Muscle layer of colon (tissue), 2 donors: ENCODE measurements at regions not wholly inside any gene's neighbourhood (a gene's known extent, or its start where the extent isn't known, plus 50 kb on each side); places are given as distances from the start of the nearest gene placed in this dataset.

Source experiments
- H3K27ac ChIP-seq: one replicate; pipeline ENCODE4 v1.7.0; 2013; ENCODE audit warnings: low read depth, mild to moderate bottlenecking, low read length, moderate library complexity
- H3K27me3 ChIP-seq, 2 donors: one replicate each; pipeline ENCODE4 v1.7.0; 2013; ENCODE audit warnings: low read length in 2 of 2, mild to moderate bottlenecking in 2 of 2; ENCODE audit not compliant: insufficient read depth in 2 of 2, control insufficient read depth in 1 of 2
- H3K36me3 ChIP-seq: one replicate; pipeline ENCODE4 v1.7.0; 2013; ENCODE audit warnings: mild to moderate bottlenecking, low read length; ENCODE audit not compliant: insufficient read depth
- H3K4me1 ChIP-seq: one replicate; pipeline ENCODE4 v1.7.0; 2013; ENCODE audit warnings: mild to moderate bottlenecking, low read length; ENCODE audit not compliant: insufficient read depth
- H3K4me3 ChIP-seq, 2 donors: one replicate each; pipeline ENCODE4 v1.7.0; 2013; ENCODE audit warnings: low read length in 2 of 2, low read depth in 1 of 2, mild to moderate bottlenecking in 1 of 2, moderate library complexity in 1 of 2
- H3K9ac ChIP-seq: one replicate; pipeline ENCODE4 v1.7.0; 2013; ENCODE audit warnings: low read length
- H3K9me3 ChIP-seq: one replicate; pipeline ENCODE4 v1.7.0; 2013; ENCODE audit warnings: mild to moderate bottlenecking, low read length
- donor health status: abdominal sarcoma.
- donor health status: Adenocarcinoma of cecum.

- no peaks in the 10 kb centered on the region for H3K4me1 ChIP-seq
- H3K4me3 ChIP-seq = no peak overlapping the region
- H3K27ac ChIP-seq = no peak overlapping the region
- H3K36me3 ChIP-seq = no peaks in the 10 kb centered on the region
- no peak overlapping the region for H3K9ac ChIP-seq
- H3K27me3 ChIP-seq = no peaks in the 10 kb centered on the region
- H3K9me3 ChIP-seq = no peaks in the 10 kb centered on the region
Observed at GRCh38 chr2:82000606-82001005, 1696.1 kb upstream of the LRRTM1 start.

GRCh38 chr2:81996332-81996731, 1691.8 kb upstream of the LRRTM1 start:
- Histone ChIP-seq H3K4me1 (no peaks in the 10 kb centered on the region), H3K27ac (no peak overlapping the region), H3K27me3 (no peaks in the 10 kb centered on the region), H3K9me3 (no peaks in the 10 kb centered on the region), H3K4me3 (no peak overlapping the region), H3K9ac (no peak overlapping the region), H3K36me3 (no peaks in the 10 kb centered on the region)

- Histone ChIP-seq H3K36me3 (no peaks in the 10 kb centered on the region), H3K27me3 (no peaks in the 10 kb centered on the region), H3K4me3 (no peak overlapping the region), H3K4me1 (peaks cover 3% of the 10 kb centered on the region), H3K27ac (no peak overlapping the region), H3K9ac (no peak overlapping the region), H3K9me3 (no peaks in the 10 kb centered on the region)
Observed at GRCh38 chr2:81991282-81991681, 1686.7 kb upstream of the LRRTM1 start.

GRCh38 chr2:81987370-81987769, 1682.8 kb upstream of the LRRTM1 start:
- no peak overlapping the region for H3K27ac ChIP-seq
- no peaks in the 10 kb centered on the region for H3K9me3 ChIP-seq
- no peak overlapping the region for H3K9ac ChIP-seq
- H3K4me3 ChIP-seq = no peak overlapping the region
- no peaks in the 10 kb centered on the region for H3K27me3 ChIP-seq
- H3K36me3 ChIP-seq = no peaks in the 10 kb centered on the region
- H3K4me1 ChIP-seq = peaks cover 3% of the 10 kb centered on the region

GRCh38 chr2:81984969-81985637, 1680.6 kb upstream of the LRRTM1 start:
- no peak overlapping the region for H3K9ac ChIP-seq

GRCh38 chr2:81981585-81981984, 1677.0 kb upstream of the LRRTM1 start:
- Histone ChIP-seq H3K27ac (no peak overlapping the region), H3K4me1 (peaks cover 13% of the 10 kb centered on the region), H3K9me3 (no peaks in the 10 kb centered on the region), H3K4me3 (no peak overlapping the region), H3K36me3 (no peaks in the 10 kb centered on the region), H3K9ac (no peak overlapping the region), H3K27me3 (no peaks in the 10 kb centered on the region)

More at GRCh38 chr2:81984969-81985637, 1680.6 kb upstream of the LRRTM1 start:
- Histone ChIP-seq H3K27me3 (no peaks in the 10 kb centered on the region), H3K4me3 (no peak overlapping the region), H3K4me1 (peaks cover 14% of the 10 kb centered on the region), H3K36me3 (no peaks in the 10 kb centered on the region), H3K27ac (no peak overlapping the region), H3K9me3 (no peaks in the 10 kb centered on the region)

- Histone ChIP-seq H3K27ac (no peak overlapping the region), H3K9me3 (no peaks in the 10 kb centered on the region), H3K9ac (no peak overlapping the region), H3K4me1 (peaks cover 13% of the 10 kb centered on the region), H3K36me3 (no peaks in the 10 kb centered on the region), H3K4me3 (no peak overlapping the region), H3K27me3 (no peaks in the 10 kb centered on the region)
Observed at GRCh38 chr2:81979086-81979485, 1674.5 kb upstream of the LRRTM1 start.

- Histone ChIP-seq H3K27me3 (no peaks in the 10 kb centered on the region), H3K36me3 (no peaks in the 10 kb centered on the region), H3K9me3 (no peaks in the 10 kb centered on the region), H3K9ac (no peak overlapping the region), H3K27ac (no peak overlapping the region), H3K4me3 (no peak overlapping the region), H3K4me1 (peaks cover 11% of the 10 kb centered on the region)
Observed at GRCh38 chr2:81976998-81977397, 1672.4 kb upstream of the LRRTM1 start.

- H3K27ac ChIP-seq = no peak overlapping the region
- no peaks in the 10 kb centered on the region for H3K9me3 ChIP-seq
- H3K36me3 ChIP-seq = no peaks in the 10 kb centered on the region
- no peak overlapping the region for H3K9ac ChIP-seq
- no peaks in the 10 kb centered on the region for H3K27me3 ChIP-seq
- no peaks in the 10 kb centered on the region for H3K4me1 ChIP-seq
- H3K4me3 ChIP-seq = no peak overlapping the region
Observed at GRCh38 chr2:81974216-81974615, 1669.7 kb upstream of the LRRTM1 start.

GRCh38 chr2:81942876-81943275, 1638.3 kb upstream of the LRRTM1 start:
- no peaks in the 10 kb centered on the region for H3K36me3 ChIP-seq
- no peak overlapping the region for H3K27ac ChIP-seq
- no peaks in the 10 kb centered on the region for H3K9me3 ChIP-seq
- H3K4me1 ChIP-seq = no peaks in the 10 kb centered on the region
- no peak overlapping the region for H3K9ac ChIP-seq
- H3K4me3 ChIP-seq = no peak overlapping the region
- H3K27me3 ChIP-seq = no peaks in the 10 kb centered on the region

GRCh38 chr2:81942136-81942680, 1637.7 kb upstream of the LRRTM1 start:
- no peak overlapping the region for H3K9ac ChIP-seq
- H3K4me1 ChIP-seq = no peaks in the 10 kb centered on the region
- H3K9me3 ChIP-seq = no peaks in the 10 kb centered on the region
- H3K4me3 ChIP-seq = no peak overlapping the region
- H3K27ac ChIP-seq = no peak overlapping the region
- no peaks in the 10 kb centered on the region for H3K36me3 ChIP-seq
- no peaks in the 10 kb centered on the region for H3K27me3 ChIP-seq
